HG03378 (cell line): ENCODE measurements at regions not wholly inside any gene's neighbourhood (a gene's known extent, or its start where the extent isn't known, plus 50 kb on each side); places are given as distances from the start of the nearest gene placed in this dataset.

Experiments used
- ATAC-seq: cut with Tn5 transposase; IDR thresholded peaks from one replicate; pipeline ENCODE4 v1.9.1; 2021; ENCODE audit warnings: mild to moderate bottlenecking, moderate library complexity; ENCODE audit not compliant: unreplicated experiment

GRCh38 chr12:114774699-114775098 is 90.7 kb upstream of the TBX3 start:
- ATAC-seq: no peak

GRCh38 chr12:114774197-114774596 is 90.2 kb upstream of the TBX3 start:
- no peak for ATAC-seq

GRCh38 chr12:114770323-114770722 is 86.3 kb upstream of the TBX3 start:
- no peak for ATAC-seq

GRCh38 chr12:114769634-114770033 is 85.7 kb upstream of the TBX3 start:
- ATAC-seq: no peak

DNA sequence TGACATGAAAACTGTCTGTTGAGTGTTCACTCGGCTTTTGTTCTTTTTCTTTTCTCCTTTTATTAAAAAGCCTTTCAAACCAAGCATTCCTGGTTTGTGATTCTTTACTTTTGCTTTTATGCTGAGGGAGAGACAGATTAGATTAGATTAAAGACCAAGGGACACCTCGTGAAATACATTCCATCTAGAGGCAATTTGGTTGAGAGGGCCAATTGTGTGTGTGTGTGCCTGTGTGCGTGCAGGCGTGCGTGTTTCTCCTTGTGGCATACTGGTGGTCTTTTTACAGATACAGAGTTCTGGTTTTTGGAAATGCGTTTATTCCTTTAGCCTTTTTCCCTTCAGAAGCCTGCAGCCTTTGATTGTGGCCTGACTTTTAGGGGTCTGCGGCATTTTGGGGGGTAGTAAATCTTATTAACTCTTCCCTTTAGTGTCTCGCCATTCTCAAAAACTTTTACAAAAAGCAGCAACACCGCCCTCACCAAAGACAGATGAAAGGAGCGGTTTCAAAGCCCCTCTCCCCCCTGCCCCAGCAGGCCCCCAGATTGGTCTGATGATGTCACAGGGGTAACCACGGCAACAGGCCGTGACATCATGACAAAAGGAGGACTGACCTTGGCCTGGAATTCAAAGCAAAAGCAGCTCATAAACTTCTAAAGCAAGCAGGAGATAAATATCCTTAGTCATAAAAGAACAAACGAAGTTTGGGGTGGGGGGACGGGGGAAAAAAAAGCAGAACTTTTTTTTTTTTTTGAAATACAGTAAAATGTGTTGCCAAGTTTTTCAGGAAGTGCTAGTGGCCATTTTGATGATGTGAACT is 84.1 kb upstream of the TBX3 start:
- no peak for ATAC-seq

- ATAC-seq: no peak
Observed at GRCh38 chr12:114767084-114767760, 83.2 kb upstream of the TBX3 start.

DNA sequence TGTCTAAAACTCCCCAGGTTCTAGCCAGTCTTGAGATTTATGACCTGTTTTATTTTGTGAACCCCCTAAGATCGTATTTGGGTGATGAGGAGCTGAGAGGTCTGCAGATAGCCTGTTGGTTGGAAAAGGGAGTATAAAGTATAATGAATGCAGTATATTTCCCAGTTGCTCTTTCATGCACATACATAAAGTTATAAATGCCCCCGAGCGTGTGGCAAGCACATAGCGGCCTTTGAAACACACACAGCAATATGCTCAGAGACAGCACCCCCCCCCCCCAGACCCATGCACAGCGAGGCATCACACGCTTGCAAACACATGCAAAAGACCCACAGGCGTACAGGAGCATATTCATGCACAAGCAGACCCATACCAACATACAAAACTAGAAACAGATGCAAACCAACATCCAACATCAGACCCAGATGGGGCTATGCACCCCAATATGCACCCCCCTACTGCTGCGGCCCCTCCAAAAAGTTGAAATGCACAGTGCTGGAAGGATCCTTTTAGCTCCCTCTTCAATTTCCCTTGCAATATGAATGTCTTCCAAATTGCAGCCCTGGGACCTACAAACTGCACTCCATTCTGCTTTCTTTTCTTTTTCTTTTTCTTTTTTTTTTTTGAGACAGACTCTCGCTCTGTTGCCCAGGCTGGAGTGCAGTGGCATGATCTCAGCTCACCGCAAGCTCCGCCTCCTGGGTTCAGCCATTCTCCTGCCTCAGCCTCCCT is 82.2 kb upstream of the TBX3 start:
- ATAC-seq: no peak

- ATAC-seq: no peak
Observed at GRCh38 chr12:114764510-114764909, 80.5 kb upstream of the TBX3 start.

DNA sequence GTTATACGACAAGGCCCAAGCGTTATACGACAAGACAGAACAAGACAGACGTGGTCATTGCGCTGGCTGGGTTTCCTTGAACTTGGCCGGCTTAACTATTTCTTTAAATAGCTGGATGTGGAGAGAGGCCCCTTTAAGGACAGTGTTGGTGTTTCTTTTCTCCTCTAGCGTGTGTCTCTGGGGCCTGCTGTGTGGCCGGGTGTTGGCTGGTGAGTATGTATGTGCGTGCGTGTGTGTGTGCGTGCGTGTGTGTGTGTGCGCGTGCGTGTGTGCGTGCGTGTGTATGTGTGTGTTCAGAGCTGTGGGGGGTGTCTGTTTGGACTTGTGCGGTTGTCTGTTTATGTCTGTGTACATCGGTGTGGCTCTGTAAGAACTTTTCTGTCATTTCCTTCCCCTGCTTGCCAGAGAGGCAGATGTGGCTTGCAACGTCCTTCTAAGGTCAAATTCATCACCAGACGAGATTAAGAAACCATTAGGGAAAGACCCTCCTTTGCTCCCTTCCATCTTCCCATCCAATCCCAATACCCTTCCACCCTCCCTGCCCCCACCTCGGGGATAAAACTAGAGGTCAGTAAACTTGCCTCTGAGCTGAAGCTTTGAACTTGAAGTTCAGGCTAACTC is 78.6 kb upstream of the TBX3 start:
- no peak for ATAC-seq

DNA sequence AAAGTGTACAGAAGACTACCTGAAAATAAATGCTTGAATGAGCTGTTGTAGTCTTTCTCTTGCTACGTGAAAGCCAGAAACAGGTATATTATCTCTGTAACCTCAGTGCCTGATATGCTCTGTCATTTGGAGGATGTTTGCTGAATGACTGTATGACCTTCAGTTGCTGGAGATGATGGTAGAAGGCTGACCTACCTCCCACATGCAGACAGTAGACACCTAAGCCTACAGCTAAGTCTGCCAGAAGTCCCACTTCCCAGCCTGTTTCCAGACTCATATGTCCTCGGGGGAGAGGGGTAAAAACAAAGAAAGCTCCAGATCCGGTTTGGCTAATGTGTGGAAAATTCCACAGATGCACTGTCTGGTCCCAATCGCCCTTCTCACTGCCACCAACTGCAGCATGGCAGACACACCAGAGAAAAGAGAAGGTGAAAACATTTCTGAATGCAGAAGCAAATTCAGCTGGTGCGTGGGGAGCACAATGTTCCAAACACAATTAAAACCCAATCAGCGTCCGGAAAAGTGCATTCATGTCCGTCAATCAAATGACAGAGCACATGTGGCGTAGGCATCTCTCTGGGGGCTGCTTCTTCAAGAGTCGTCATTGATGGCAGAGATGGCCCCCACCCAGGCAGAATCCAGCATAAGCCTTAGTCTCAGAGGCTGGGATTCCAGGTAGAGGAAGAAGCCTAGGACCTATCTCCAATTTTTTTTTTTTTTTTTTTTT is 76.3 kb upstream of the TBX3 start:
- ATAC-seq: no peak

- ATAC-seq: no peak
Observed at GRCh38 chr12:114759635-114760034, 75.7 kb upstream of the TBX3 start.

GRCh38 chr12:114757684-114758325 is 73.8 kb upstream of the TBX3 start:
- no peak for ATAC-seq

DNA sequence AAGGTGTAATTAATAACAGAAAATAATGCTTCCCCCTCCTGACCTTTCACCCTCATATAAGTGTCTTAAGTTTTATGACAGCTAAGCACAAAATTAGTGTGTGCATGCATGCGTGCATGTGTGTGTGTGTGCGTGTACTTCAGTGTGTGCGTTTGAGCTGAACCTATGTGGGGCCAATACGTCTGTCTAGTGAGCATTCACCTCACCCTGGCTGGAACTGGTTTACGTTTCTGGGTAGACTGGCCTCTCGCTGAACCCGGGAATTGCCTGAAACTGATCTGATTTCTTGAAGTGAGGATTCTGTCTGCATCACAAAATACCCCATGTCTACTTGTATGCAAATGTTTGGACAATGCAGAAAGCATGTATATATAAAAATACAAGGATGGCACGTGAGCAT is 68.2 kb upstream of the TBX3 start:
- no peak for ATAC-seq

GRCh38 chr12:114751712-114752111 is 67.7 kb upstream of the TBX3 start:
- ATAC-seq: no peak

- no peak for ATAC-seq
Observed at GRCh38 chr12:114750917-114751316, 66.9 kb upstream of the TBX3 start.

GRCh38 chr12:114749065-114749464 is 65.1 kb upstream of the TBX3 start:
- ATAC-seq: no peak

GRCh38 chr12:114747012-114747858 is 63.3 kb upstream of the TBX3 start:
- no peak for ATAC-seq

GRCh38 chr12:114746297-114747011 is 62.5 kb upstream of the TBX3 start:
- no peak for ATAC-seq

DNA sequence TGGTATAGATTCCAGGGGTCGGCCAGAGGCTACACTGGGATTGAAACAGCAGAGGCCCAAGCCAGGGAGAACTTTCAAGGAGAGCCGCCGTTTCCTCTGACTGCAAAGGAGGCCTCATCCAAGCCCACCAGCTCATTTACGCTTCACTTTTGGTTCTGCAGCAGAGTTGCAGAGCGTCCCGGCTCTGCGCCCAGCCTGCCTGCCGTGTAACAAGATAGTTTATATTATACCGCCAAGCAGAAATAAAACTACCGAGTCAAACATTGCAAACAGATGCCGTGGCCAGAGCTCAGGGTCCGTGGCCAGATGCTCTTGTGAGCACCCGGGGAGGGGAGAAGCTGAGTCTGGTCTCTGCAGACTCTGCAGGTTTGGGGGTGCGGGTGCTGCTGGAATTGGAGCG is 60.7 kb upstream of the TBX3 start:
- no peak for ATAC-seq
